Stomach (tissue), 4 donors: ENCODE measurements at regions not wholly inside any gene's neighbourhood (a gene's known extent, or its start where the extent isn't known, plus 50 kb on each side); places are given as distances from the start of the nearest gene placed in this dataset.

Experiments
- EP300 ChIP-seq: sonication (generic); formaldehyde crosslinking; IDR thresholded peaks from one replicate; pipeline ENCODE4 v1.6.1; 2017; ENCODE audit warnings: antibody characterized with exemption
- POLR2A ChIP-seq, 4 donors: fragments of 450-650 bp; IDR thresholded peaks; one replicate each; pipeline ENCODE4 v1.6.1; 2016; ENCODE audit warnings: antibody characterized with exemption in 4 of 4, control low read depth in 2 of 4, mild to moderate bottlenecking in 1 of 4, moderate library complexity in 1 of 4
- POLR2AphosphoS5 ChIP-seq, 3 donors: sonication (generic); formaldehyde crosslinking; IDR thresholded peaks; one replicate each; pipeline ENCODE4 v1.6.1; 2016; ENCODE audit warnings: antibody characterized with exemption in 3 of 3
- TF ChIP-seq, protein P1 (sequence below), 7 experiments: fragments of 450-650 bp in 4 of 7; fragments of 200-600 bp in 3 of 7; sonication (generic) in 3 of 7; IDR thresholded peaks; one replicate each; pipeline ENCODE4 v1.5.1; 2016 to 2019; ENCODE audit warnings: antibody characterized with exemption in 7 of 7, control low read depth in 2 of 7, mild to moderate bottlenecking in 1 of 7

DNA sequence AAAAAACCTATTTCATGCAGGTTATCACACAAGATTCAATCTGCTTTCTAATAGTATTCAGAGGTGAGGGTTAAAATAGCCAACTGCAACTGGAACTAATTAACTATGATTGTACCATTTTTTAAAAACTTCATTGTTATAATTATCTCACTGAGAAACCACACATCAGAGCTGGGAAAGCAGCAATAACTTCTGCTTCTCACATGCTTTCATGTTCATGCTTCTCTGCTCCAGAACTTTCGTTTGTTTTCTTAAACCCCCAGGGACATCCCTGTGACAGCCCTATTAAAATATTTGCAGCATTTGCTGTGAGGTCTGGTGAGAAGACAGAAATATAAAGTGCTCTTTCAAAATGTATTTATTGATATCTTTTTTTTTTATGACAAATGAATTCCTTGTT is 389.0 kb upstream of the SORCS1 start:
- TF ChIP-seq, protein P1, sequence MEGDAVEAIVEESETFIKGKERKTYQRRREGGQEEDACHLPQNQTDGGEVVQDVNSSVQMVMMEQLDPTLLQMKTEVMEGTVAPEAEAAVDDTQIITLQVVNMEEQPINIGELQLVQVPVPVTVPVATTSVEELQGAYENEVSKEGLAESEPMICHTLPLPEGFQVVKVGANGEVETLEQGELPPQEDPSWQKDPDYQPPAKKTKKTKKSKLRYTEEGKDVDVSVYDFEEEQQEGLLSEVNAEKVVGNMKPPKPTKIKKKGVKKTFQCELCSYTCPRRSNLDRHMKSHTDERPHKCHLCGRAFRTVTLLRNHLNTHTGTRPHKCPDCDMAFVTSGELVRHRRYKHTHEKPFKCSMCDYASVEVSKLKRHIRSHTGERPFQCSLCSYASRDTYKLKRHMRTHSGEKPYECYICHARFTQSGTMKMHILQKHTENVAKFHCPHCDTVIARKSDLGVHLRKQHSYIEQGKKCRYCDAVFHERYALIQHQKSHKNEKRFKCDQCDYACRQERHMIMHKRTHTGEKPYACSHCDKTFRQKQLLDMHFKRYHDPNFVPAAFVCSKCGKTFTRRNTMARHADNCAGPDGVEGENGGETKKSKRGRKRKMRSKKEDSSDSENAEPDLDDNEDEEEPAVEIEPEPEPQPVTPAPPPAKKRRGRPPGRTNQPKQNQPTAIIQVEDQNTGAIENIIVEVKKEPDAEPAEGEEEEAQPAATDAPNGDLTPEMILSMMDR (IDR thresholded peaks at IDR 0.05): no peak
- TF ChIP-seq POLR2A (IDR thresholded peaks at IDR 0.05) (no peak), EP300 (no peak), POLR2AphosphoS5 (IDR thresholded peaks at IDR 0.05) (no peak)
